IPS DF 4.7 (cell line): ENCODE measurements at regions not wholly inside any gene's neighbourhood (a gene's known extent, or its start where the extent isn't known, plus 50 kb on each side); places are given as distances from the start of the nearest gene placed in this dataset.

Experiments used
- DNase-seq: peaks from one replicate; pipeline ENCODE4 v3.0.0-alpha.2; 2013; ENCODE audit warnings: low spot score; ENCODE audit errors: extremely low read depth

DNA sequence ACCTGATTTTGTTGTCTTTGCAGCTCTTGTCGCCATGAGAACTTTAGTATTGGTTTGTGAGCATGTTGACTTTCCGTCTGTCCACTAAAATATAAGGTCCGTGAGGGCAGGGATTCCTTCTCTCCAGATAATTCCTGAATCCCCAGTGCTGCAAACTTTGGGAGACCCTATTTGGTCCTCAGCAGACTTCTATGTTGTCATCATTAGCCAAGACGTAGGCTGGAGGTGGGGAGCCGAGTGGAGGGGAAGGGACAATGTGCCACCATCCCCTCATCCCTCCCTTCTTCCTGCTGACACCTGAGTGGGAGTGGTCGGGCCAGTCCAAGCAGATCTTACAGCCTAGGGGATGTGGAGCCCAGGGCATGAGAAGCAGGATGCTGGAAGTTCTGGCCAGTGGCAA is 690.6 kb downstream of the TBC1D22A start:
- no peak for DNase-seq

DNA sequence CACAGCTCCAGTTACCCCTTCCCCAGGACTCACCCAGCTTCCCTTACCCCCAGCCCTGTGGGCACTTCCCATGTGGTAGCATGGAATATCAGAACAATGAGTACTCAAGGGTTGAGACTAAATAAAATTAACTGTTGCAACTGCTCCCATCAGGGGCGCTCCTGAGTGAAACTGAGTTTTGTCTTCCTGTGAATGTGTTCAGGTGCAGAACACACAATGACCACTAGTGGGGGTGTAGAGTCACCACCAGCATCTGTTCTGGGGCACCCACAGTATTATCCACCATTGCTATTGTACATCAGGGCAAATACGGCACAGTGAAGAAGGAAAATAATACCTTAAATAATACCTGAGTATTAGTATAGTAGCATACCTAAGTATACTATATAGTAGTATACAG is 689.7 kb downstream of the TBC1D22A start:
- no peak for DNase-seq

- no peak for DNase-seq
Measured at GRCh38 chr22:47450876-47451475, 688.5 kb downstream of the TBC1D22A start.

- no peak for DNase-seq
Measured at GRCh38 chr22:47449508-47450270, 687.2 kb downstream of the TBC1D22A start.

GRCh38 chr22:47448231-47449223 is 686.1 kb downstream of the TBC1D22A start:
- DNase-seq, result no peak

- DNase-seq, result no peak
Measured at GRCh38 chr22:47446821-47447810, 684.7 kb downstream of the TBC1D22A start.

DNA sequence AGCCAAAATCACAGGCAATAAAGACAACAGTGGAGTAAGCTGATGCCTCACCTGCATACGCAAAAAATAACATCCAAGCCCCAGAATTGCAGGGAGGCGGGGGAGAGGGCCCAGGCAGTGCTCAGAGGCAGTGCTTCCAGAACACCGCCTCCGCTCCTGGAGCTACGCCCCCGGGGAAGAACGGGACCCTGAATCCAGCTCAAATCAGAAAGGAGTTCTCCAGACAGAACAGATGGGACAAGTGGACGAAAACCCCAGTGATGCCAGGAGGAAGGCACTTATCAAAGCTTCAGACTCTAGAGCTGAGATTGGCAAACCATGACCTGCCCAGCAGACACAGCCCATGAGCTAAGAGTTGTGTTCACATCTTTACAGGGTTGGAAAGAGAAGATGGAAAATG is 683.9 kb downstream of the TBC1D22A start:
- no peak for DNase-seq

- DNase-seq, result no peak
Measured at GRCh38 chr22:47445716-47446290, 683.4 kb downstream of the TBC1D22A start.

DNA sequence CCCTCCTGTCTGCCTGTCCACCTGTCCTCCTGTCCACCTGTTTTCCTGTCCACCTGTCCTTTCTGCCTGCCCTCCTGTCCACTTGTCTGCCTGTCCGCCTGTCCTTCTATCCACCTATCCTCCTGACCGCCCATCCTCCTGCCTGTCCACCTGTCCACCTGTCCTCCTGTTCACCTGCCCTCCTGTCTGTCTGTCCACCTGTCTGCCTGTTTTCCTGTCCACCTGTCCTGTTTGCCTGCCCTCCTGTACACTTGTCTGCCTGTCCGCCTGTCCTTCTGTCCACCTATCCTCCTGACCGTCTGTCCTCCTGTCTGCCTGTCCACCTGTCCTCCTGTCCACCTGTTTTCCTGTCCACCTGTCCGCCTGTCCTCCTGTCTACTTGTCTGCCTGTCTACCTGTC is 682.8 kb downstream of the TBC1D22A start:
- DNase-seq, result no peak

DNA sequence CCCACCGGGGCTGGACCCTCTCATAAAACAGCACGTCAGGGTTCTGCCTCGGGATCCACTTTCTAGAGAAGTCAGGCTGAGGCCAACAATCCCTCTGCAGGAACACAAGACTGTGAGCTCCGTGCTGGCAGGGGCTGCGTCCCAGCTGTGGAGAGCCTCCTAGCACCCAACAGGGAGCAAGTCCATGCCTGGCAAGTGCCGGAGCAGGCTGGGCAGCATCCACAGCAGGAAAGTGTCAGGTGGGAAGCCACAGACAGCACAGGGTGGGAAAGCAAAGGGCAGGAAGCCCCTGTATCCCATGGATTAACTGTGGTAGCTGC is 682.3 kb downstream of the TBC1D22A start:
- DNase-seq, result no peak

DNA sequence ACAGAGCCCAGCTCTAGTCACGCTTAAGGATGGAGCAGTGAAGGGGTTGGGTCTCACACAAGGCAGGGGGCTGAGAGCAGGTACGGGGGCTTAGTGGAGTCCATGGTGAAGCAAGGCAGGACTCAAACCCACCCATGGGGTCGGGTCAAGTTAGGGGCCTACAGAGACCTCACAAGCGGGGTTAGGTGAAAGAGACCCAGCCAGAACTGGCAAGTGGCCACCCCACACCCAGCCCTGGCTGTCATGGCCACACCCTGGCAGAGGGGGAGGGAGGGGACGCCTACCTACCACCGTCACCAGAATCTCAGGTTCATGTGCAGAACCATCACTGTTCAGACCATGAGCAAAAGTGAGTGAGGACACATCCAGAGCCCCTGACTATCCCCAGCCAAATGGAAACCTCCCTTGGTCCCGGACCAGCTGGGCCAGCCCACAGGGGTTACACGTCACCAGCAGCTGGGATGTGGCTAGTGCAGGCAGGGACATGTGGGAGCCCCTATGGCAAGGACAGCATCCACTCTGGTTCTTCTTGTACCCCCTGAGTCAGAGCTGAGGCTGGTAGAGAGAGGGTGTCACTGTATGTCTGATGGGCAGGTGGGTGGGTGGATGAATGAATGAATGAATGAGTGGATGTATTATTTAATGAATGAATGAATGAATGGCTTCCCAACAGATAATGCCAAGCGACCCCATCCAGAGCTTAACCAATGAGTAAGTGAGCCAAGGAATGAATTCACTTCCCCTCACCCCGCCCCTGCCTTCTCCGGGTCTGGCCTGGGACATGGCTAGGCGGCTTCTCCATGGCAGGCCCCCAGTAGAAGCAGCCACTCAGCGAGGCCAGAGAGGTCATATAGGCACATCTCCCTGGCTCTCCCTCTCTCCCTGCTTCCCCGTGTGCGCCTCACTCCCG is 681.6 kb downstream of the TBC1D22A start:
- no peak for DNase-seq

DNA sequence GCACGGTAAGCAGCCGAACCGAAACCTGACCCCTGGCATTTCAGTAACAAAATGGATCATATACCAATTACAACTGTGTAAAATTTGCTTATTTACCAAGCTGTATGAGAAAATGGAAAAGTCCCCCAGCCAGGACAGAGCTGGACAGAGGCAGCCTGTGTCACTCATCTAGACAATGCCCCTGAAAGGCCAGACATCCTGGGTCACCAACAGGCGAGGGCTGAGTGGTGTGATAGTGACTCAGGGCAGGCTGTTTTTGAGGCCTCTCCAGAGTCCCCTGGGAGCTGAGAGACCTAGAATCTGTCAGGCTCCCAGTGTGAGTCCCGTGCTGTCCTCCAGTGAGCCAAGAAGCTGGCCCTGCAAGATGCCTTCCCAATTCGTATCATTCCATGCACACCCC is 680.4 kb downstream of the TBC1D22A start:
- no peak for DNase-seq

DNA sequence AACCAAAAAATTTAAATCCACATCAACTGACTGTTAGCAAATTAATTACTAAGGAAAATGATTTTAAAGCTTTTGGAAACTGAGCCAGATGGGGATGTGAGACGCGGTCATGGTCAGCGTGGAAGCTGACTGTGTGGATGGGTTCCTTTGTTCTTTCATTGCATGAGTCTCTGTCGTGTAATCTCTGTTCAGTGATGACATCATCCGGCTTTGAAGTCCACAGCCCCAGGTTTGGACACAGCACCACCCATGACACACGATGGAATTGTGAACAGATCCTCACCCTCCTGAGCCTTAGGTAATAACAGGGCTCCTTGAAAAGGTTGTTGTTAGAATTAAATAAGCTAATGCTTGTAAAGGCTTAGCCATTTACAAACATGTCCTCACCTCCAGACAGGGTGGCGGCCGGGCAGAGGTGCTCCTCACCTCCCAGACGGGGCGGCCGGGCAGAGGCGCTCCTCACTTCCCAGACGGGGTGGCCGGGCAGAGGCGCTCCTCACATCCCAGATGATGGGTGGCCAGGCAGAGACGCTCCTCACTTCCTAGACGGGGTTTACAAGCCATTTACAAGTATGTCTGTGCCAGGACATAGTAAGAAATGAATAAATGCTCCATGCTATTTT is 677.3 kb downstream of the TBC1D22A start:
- DNase-seq, result no peak

DNA sequence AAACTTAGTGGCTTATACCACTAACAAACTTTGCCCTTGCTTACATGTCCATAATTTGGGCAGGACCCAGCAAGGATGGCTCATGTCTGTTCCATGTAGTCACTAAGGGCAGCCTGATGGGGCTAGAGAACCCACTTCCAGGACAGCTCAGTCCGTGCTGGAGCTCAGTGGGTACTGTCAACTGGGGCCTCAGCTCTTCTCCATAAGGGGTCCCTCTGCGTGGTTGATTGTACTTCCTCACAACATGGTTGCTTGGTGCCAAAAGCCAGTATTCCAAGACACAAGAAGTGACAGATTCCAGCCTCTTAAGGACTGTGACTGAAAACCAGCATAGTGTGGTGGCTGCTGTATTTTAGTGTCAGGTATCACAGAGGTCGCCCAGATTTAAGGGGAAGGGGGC is 675.2 kb downstream of the TBC1D22A start:
- no peak for DNase-seq

GRCh38 chr22:47437110-47437509 is 674.7 kb downstream of the TBC1D22A start:
- no peak for DNase-seq

DNA sequence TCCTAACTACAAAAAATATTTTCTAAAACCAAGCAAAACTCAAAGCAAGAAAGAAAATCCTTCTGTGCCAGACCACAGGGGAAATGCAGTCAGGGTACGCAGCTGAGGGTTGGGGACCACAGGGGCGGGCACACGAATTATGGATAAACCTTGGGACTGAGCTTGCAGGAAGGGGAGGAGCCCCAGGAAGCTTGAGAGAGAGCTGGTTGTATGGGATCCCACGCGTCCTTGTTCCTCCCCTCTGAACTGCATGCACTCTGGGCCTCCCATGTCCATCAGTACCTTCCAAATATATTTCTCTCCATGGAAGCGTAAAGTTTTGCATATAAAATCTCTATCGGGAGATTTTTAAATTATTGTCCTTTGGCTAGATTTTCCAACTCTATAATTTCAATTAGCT is 673.4 kb downstream of the TBC1D22A start:
- DNase-seq, result no peak

DNA sequence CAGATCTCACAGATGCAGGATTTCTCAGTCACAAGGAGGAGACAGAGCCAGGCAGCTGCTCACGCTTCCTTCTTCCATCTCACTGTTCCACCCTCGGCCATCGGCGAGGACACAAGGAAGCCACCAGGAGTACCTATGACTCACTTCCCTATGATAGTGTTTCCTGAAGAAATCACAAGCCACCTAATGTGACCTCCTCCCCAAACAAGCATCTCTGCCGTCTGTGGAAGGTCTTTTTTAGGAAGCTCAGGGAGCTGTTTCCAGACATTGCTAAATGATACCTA is 672.7 kb downstream of the TBC1D22A start:
- DNase-seq, result no peak

DNA sequence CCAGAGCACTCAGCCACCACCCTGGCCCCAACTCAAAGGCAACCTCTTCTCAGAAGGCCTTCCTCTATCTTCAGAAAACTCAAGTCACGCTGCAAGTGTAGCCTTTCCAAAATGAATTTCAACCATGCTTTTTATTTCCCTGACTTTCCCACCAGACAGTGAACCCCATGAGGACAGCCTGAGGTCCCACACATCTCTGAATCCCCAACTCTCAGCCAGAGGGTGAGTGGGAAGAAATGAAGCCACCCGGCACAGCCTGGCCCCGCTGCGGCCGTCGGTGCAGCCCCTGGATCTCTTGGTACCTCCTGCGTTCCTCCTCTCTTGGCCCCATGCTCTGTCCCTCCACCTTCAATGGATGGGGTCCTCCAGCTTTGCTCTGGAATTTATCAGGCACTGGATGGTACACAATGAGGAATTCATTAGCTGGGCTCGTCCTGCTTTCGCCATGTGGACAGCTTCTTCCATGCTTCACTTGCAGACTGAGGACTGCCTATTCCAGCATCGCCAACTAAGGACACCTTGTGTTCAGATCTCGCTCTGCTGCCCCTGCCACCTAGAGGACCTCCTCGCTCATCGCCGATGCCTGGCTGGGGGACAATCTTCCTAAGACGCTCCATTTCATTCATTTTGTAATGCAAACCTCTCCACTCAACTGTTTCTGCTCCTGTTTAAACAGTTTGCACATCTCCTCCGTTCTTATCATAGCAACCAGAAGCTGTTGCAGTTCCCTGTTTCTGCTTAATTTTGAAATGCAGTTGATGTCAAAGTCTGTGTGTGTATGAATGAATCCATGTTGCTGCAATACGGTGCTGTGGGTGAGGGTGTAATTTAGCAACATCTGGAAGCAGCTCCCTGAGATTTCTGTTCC is 672.1 kb downstream of the TBC1D22A start:
- no peak for DNase-seq
